Osteoblast (primary cell): ENCODE measurements at regions not wholly inside any gene's neighbourhood (a gene's known extent, or its start where the extent isn't known, plus 50 kb on each side); places are given as distances from the start of the nearest gene placed in this dataset.

Experiments
- DNase-seq: peaks from one replicate; pipeline ENCODE4 v3.0.0; 2011; ENCODE audit warnings: low spot score, mixed read lengths; ENCODE audit not compliant: insufficient read length; ENCODE audit errors: missing footprints
- H2AFZ ChIP-seq: 2 replicates; pipeline ENCODE4 v1.6.0; 2011; ENCODE audit warnings: mild to moderate bottlenecking, low read length
- H3K27ac ChIP-seq: 2 replicates; pipeline ENCODE4 v1.5.1; 2011; ENCODE audit warnings: mild to moderate bottlenecking, low read depth, low read length, moderate library complexity
- H3K27me3 ChIP-seq: 2 replicates; pipeline ENCODE4 v1.6.0; 2012; ENCODE audit warnings: mild to moderate bottlenecking, control low read depth, inconsistent platforms, low read length, moderate library complexity; ENCODE audit not compliant: insufficient read depth
- H3K36me3 ChIP-seq: 2 replicates; pipeline ENCODE4 v1.5.1; 2011; ENCODE audit warnings: mild to moderate bottlenecking, low read length, control low read depth, moderate library complexity; ENCODE audit not compliant: insufficient read depth
- H3K4me1 ChIP-seq: 2 replicates; pipeline ENCODE4 v1.5.1; 2011; ENCODE audit warnings: mild to moderate bottlenecking, low read length, control low read depth, moderate library complexity; ENCODE audit not compliant: insufficient read depth
- H3K4me2 ChIP-seq: 2 replicates; pipeline ENCODE4 v1.6.0; 2011; ENCODE audit warnings: mild to moderate bottlenecking, low read length; ENCODE audit not compliant: insufficient read depth
- H3K4me3 ChIP-seq: fragments of 200-600 bp; sonication (generic); 3 replicates; pipeline ENCODE4 v1.5.1; 2012; ENCODE audit warnings: mild to moderate bottlenecking, low read length, inconsistent platforms; ENCODE audit not compliant: insufficient read depth
- H3K79me2 ChIP-seq: 2 replicates; pipeline ENCODE4 v1.6.0; 2012; ENCODE audit warnings: mild to moderate bottlenecking, low read length, control low read depth, inconsistent platforms; ENCODE audit not compliant: insufficient read depth
- H3K9me3 ChIP-seq: 2 replicates; pipeline ENCODE4 v1.5.1; 2011; ENCODE audit warnings: low read depth, low read length, control low read depth
- H4K20me1 ChIP-seq: 2 replicates; pipeline ENCODE4 v1.6.0; 2012; ENCODE audit warnings: mild to moderate bottlenecking, low read length, control low read depth; ENCODE audit not compliant: insufficient read depth
- TF ChIP-seq, protein P1 (sequence below): IDR thresholded peaks from 2 replicates; pipeline ENCODE4 v1.5.1; 2011; ENCODE audit warnings: mild to moderate bottlenecking, low read depth, low read length, moderate library complexity; ENCODE audit errors: extremely low read depth

DNA sequence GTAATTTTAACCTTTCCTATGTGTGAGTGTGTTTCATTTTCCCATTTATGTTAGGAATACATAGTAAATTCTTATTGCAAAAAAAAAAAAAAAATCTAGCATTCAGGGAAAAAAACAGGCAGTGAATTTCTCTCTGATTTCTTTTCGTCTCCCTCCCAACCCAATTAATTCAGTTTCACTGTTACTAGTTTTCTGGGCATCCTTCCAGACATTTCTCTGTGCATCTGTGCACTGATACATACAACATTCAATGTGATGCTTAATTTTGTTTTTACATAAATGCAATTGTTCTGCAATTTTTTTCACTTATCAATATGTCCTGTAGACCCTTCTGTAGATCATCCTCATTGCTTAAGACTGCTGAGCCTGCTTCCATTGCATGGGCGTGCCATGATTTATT, 694.3 kb upstream of the TBX3 start:
- no peak overlapping the region for H3K27ac ChIP-seq
- no peaks in the 10 kb centered on the region for H3K27me3 ChIP-seq
- H3K79me2 ChIP-seq: no peaks in the 10 kb centered on the region
- no peak for DNase-seq
- no peak overlapping the region for H2AFZ ChIP-seq
- no peak overlapping the region for H3K4me3 ChIP-seq
- H3K36me3 ChIP-seq: no peaks in the 10 kb centered on the region
- no peaks in the 10 kb centered on the region for H3K9me3 ChIP-seq
- TF ChIP-seq, protein P1, sequence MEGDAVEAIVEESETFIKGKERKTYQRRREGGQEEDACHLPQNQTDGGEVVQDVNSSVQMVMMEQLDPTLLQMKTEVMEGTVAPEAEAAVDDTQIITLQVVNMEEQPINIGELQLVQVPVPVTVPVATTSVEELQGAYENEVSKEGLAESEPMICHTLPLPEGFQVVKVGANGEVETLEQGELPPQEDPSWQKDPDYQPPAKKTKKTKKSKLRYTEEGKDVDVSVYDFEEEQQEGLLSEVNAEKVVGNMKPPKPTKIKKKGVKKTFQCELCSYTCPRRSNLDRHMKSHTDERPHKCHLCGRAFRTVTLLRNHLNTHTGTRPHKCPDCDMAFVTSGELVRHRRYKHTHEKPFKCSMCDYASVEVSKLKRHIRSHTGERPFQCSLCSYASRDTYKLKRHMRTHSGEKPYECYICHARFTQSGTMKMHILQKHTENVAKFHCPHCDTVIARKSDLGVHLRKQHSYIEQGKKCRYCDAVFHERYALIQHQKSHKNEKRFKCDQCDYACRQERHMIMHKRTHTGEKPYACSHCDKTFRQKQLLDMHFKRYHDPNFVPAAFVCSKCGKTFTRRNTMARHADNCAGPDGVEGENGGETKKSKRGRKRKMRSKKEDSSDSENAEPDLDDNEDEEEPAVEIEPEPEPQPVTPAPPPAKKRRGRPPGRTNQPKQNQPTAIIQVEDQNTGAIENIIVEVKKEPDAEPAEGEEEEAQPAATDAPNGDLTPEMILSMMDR: no peak
- peaks cover 5% of the 10 kb centered on the region for H3K4me1 ChIP-seq
- no peaks in the 10 kb centered on the region for H4K20me1 ChIP-seq
- H3K4me2 ChIP-seq: no peak overlapping the region

DNA sequence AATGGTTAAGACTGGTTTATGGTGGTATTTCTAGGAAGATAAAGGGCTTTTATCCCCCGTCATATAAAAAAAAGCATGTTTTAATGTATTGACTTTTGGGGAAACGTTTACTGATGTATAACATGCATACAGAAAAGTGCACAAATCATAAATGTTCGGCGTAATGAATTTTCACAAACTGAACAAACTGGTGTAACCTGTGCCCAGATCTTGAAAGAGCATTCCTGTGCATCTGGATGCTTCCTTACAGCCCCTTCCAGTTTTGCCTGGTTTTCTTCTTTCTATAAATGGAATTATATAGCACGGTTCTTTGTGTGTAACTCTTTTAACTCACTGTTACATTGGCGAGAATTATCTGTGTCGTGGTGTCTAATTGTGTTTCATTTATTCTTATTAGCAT, 693.8 kb upstream of the TBX3 start:
- Histone ChIP-seq H3K4me2 (no peak overlapping the region), H3K4me1 (peaks cover 5% of the 10 kb centered on the region)

DNA sequence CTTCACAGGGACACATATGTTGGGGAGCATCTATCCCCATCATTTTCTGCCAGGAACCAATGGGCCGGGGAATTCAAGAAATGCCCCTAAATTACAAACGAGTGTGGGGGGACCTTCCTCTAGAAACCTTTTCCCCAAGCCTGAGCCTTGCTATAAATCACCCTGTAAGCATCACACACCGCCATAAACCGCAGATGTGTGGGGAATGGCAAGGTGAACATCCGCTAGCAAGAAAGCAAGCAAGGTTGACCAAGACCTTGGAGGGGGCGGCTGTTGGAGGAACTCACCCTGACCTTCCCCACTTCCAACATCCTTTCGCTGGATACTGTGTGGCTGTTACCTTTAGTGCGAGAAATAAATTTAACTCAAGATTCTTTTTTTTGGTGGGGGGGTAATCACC, 693.3 kb upstream of the TBX3 start:
- peaks cover 5% of the 10 kb centered on the region for H3K4me1 ChIP-seq
- DNase-seq: no peak
- no peaks in the 10 kb centered on the region for H4K20me1 ChIP-seq

More for the DNA sequence above, 693.8 kb upstream of the TBX3 start:
- Histone ChIP-seq H3K4me3 (no peak overlapping the region), H4K20me1 (no peaks in the 10 kb centered on the region), H3K27ac (no peak overlapping the region), H3K36me3 (no peaks in the 10 kb centered on the region), H3K79me2 (no peaks in the 10 kb centered on the region), H3K9me3 (no peaks in the 10 kb centered on the region), H3K27me3 (no peaks in the 10 kb centered on the region), H2AFZ (no peak overlapping the region)
- TF ChIP-seq, protein P1: no peak
- no peak for DNase-seq

DNA sequence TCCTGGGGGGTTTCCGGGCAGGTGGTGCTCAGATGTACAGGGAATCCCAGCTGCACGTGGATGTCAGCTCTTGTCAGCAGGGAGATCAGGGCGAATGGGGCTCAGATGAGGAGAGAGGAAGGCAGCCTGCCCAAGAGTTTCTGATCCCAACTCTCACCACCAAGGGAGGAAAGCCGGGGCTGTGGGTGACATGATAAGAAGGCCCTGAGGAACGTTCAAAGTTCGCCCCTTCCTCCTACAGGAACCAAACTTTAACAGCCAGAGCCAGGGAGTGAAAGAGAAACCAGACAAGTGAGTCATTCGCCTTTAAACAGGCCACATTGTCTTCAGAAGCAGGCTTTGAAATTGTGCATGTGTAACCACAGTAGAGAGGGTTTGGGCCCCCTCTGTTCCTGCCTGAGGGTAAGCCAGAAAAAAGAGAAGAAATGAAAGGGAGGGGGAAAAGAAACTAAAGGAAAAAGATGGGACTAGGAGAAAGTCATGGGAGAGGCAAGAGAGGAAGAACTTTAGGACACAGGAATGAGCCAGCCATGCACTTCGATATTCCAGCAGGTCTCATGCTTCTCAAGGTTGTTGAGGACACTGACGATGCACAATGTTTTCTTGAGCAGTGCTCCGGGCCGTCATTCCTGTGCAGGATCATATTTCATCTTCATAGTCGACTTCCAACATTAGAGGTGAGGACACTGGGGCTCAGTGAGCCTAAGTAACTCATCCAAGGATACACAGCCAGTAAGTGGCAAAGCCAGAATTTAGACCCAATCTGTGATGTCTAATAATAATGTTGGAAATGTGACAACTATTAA, 691.4 kb upstream of the TBX3 start:
- no peak for DNase-seq

More for the DNA sequence above, 693.3 kb upstream of the TBX3 start:
- H3K4me3 ChIP-seq: no peak overlapping the region
- no peaks in the 10 kb centered on the region for H3K79me2 ChIP-seq
- no peak overlapping the region for H2AFZ ChIP-seq
- no peaks in the 10 kb centered on the region for H3K9me3 ChIP-seq
- no peaks in the 10 kb centered on the region for H3K27me3 ChIP-seq
- TF ChIP-seq, protein P1: no peak
- no peaks in the 10 kb centered on the region for H3K36me3 ChIP-seq
- no peak overlapping the region for H3K4me2 ChIP-seq
- no peak overlapping the region for H3K27ac ChIP-seq

More for the DNA sequence above, 691.4 kb upstream of the TBX3 start:
- peak overlapping the region; percentile 42 for H3K4me2 ChIP-seq
- H2AFZ ChIP-seq: peak overlapping the region; percentile 83
- TF ChIP-seq, protein P1: no peak
- no peaks in the 10 kb centered on the region for H3K36me3 ChIP-seq
- no peaks in the 10 kb centered on the region for H4K20me1 ChIP-seq
- no peaks in the 10 kb centered on the region for H3K27me3 ChIP-seq
- H3K9me3 ChIP-seq: no peaks in the 10 kb centered on the region
- H3K4me3 ChIP-seq: peak overlapping the region; percentile 26
- no peak overlapping the region for H3K27ac ChIP-seq
- no peaks in the 10 kb centered on the region for H3K79me2 ChIP-seq
- peaks cover 5% of the 10 kb centered on the region for H3K4me1 ChIP-seq
